BE2C (cell line): ENCODE measurements at regions not wholly inside any gene's neighbourhood (a gene's known extent, or its start where the extent isn't known, plus 50 kb on each side); places are given as distances from the start of the nearest gene placed in this dataset.

Experiments used
- DNase-seq: peaks from one replicate; pipeline ENCODE4 v3.0.0-alpha.2; 2020
- H3K27me3 ChIP-seq: fragments of 250-450 bp; sonication (Bioruptor Pico); 2 replicates; pipeline ENCODE4 v1.5.1; 2020; ENCODE audit warnings: mild to moderate bottlenecking
- H3K36me3 ChIP-seq: fragments of 250-450 bp; sonication (Bioruptor Pico); 2 replicates; pipeline ENCODE4 v1.5.1; 2020; ENCODE audit warnings: mild to moderate bottlenecking
- H3K4me1 ChIP-seq: fragments of 250-450 bp; sonication (Bioruptor Pico); 2 replicates; pipeline ENCODE4 v1.5.1; 2020
- H3K4me3 ChIP-seq: 2 replicates; pipeline ENCODE4 v1.5.1; 2011; ENCODE audit warnings: low read depth, low read length
- H3K9me3 ChIP-seq: fragments of 250-450 bp; sonication (Bioruptor Pico); 2 replicates; pipeline ENCODE4 v1.5.1; 2020
- CTCF ChIP-seq: IDR thresholded peaks from 2 replicates; pipeline ENCODE4 v1.5.1; 2012; ENCODE audit warnings: mild to moderate bottlenecking, low read depth, low read length

GRCh38 chr7:34307540-34307939, 350.5 kb upstream of the NPSR1 start:
- TF ChIP-seq CTCF = no peak
- H3K4me3 ChIP-seq = no peak overlapping the region

GRCh38 chr7:34308595-34308994, 349.4 kb upstream of the NPSR1 start:
- TF ChIP-seq CTCF = no peak
- Histone ChIP-seq H3K27me3 (no peaks in the 10 kb centered on the region), H3K36me3 (no peaks in the 10 kb centered on the region), H3K4me3 (no peak overlapping the region), H3K4me1 (no peaks in the 10 kb centered on the region), H3K9me3 (no peaks in the 10 kb centered on the region)
- no peak for DNase-seq

More at GRCh38 chr7:34307540-34307939, 350.5 kb upstream of the NPSR1 start:
- no peaks in the 10 kb centered on the region for H3K9me3 ChIP-seq
- DNase-seq = no peak
- H3K4me1 ChIP-seq = no peaks in the 10 kb centered on the region
- H3K27me3 ChIP-seq = no peaks in the 10 kb centered on the region
- no peaks in the 10 kb centered on the region for H3K36me3 ChIP-seq

GRCh38 chr7:34309116-34309515, 348.9 kb upstream of the NPSR1 start:
- H3K27me3 ChIP-seq = no peaks in the 10 kb centered on the region
- no peaks in the 10 kb centered on the region for H3K9me3 ChIP-seq
- no peak overlapping the region for H3K4me3 ChIP-seq

GRCh38 chr7:34309584-34309983, 348.4 kb upstream of the NPSR1 start:
- no peaks in the 10 kb centered on the region for H3K36me3 ChIP-seq
- H3K27me3 ChIP-seq = no peaks in the 10 kb centered on the region
- no peak for DNase-seq
- no peak overlapping the region for H3K4me3 ChIP-seq
- H3K4me1 ChIP-seq = no peaks in the 10 kb centered on the region
- H3K9me3 ChIP-seq = no peaks in the 10 kb centered on the region
- TF ChIP-seq CTCF = no peak

More at GRCh38 chr7:34309116-34309515, 348.9 kb upstream of the NPSR1 start:
- Histone ChIP-seq H3K36me3 (no peaks in the 10 kb centered on the region), H3K4me1 (no peaks in the 10 kb centered on the region)
- TF ChIP-seq CTCF = no peak
- DNase-seq = no peak

GRCh38 chr7:34311591-34311990, 346.4 kb upstream of the NPSR1 start:
- no peaks in the 10 kb centered on the region for H3K36me3 ChIP-seq
- no peak for DNase-seq
- H3K9me3 ChIP-seq = no peaks in the 10 kb centered on the region
- H3K4me1 ChIP-seq = no peaks in the 10 kb centered on the region
- no peak overlapping the region for H3K4me3 ChIP-seq
- H3K27me3 ChIP-seq = no peaks in the 10 kb centered on the region
- TF ChIP-seq CTCF = no peak

GRCh38 chr7:34312624-34313023, 345.4 kb upstream of the NPSR1 start:
- H3K4me1 ChIP-seq = no peaks in the 10 kb centered on the region
- H3K36me3 ChIP-seq = no peaks in the 10 kb centered on the region
- H3K4me3 ChIP-seq = no peak overlapping the region
- H3K9me3 ChIP-seq = no peaks in the 10 kb centered on the region
- no peak for DNase-seq
- H3K27me3 ChIP-seq = no peaks in the 10 kb centered on the region
- TF ChIP-seq CTCF = no peak
